H9 (cell line): ENCODE measurements at regions not wholly inside any gene's neighbourhood (a gene's known extent, or its start where the extent isn't known, plus 50 kb on each side); places are given as distances from the start of the nearest gene placed in this dataset.

ENCODE experiments used
- DNase-seq: peaks from one replicate; pipeline ENCODE4 v3.0.0-alpha.2; 2017
- H2AFZ ChIP-seq: one replicate; pipeline ENCODE4 v1.6.1; 2013; ENCODE audit warnings: mild to moderate bottlenecking, low read length, control low read depth, moderate library complexity
- H2AK5ac ChIP-seq: 2 replicates; pipeline ENCODE4 v1.6.1; 2013; ENCODE audit warnings: low read length, control low read depth, mixed read lengths; ENCODE audit not compliant: insufficient read length
- H2BK120ac ChIP-seq: one replicate; pipeline ENCODE4 v1.6.1; 2013; ENCODE audit warnings: low read depth, mild to moderate bottlenecking, low read length, control low read depth, inconsistent platforms; ENCODE audit not compliant: poor library complexity, severe bottlenecking
- H2BK12ac ChIP-seq: 2 replicates; pipeline ENCODE4 v1.6.1; 2013; ENCODE audit warnings: low read length, control low read depth, mixed read lengths, low read depth; ENCODE audit not compliant: insufficient read length
- H2BK15ac ChIP-seq: 2 replicates; pipeline ENCODE4 v1.6.1; 2013; ENCODE audit warnings: low read depth, low read length, control low read depth
- H2BK20ac ChIP-seq: one replicate; pipeline ENCODE4 v1.6.1; 2013; ENCODE audit warnings: low read depth, mild to moderate bottlenecking, low read length, control low read depth, inconsistent platforms; ENCODE audit not compliant: poor library complexity, severe bottlenecking
- H2BK5ac ChIP-seq: 2 replicates; pipeline ENCODE4 v1.6.1; 2013; ENCODE audit warnings: low read length, control low read depth, mixed read lengths; ENCODE audit not compliant: insufficient read length
- H3K14ac ChIP-seq: 2 replicates; pipeline ENCODE4 v1.6.1; 2013; ENCODE audit warnings: low read length, control low read depth; ENCODE audit not compliant: insufficient read depth
- H3K18ac ChIP-seq: 2 replicates; pipeline ENCODE4 v1.6.1; 2013; ENCODE audit warnings: low read depth, mild to moderate bottlenecking, mixed read lengths, low read length, control low read depth; ENCODE audit not compliant: insufficient read length
- H3K23ac ChIP-seq: 2 replicates; pipeline ENCODE4 v1.6.1; 2013; ENCODE audit warnings: low read length, control low read depth, mixed read lengths, low read depth; ENCODE audit not compliant: insufficient read length
- H3K23me2 ChIP-seq: 2 replicates; pipeline ENCODE4 v1.6.1; 2013; ENCODE audit warnings: low read depth, mild to moderate bottlenecking, mixed read lengths, low read length, control low read depth; ENCODE audit not compliant: insufficient read length, poor library complexity, severe bottlenecking
- H3K27ac ChIP-seq: 2 replicates; pipeline ENCODE4 v1.5.1; 2013; ENCODE audit warnings: low read length, control low read depth, mixed read lengths, low read depth; ENCODE audit not compliant: insufficient read length
- H3K27me3 ChIP-seq: 2 replicates; pipeline ENCODE4 v1.6.1; 2013; ENCODE audit warnings: low read length, control low read depth, inconsistent platforms; ENCODE audit not compliant: insufficient read depth
- H3K4ac ChIP-seq: 2 replicates; pipeline ENCODE4 v1.6.1; 2013; ENCODE audit warnings: low read depth, mild to moderate bottlenecking, control low read depth, inconsistent platforms, low read length, moderate library complexity
- H3K4me1 ChIP-seq: 2 replicates; pipeline ENCODE4 v1.6.1; 2013; ENCODE audit warnings: low read length, control low read depth, inconsistent platforms; ENCODE audit not compliant: insufficient read depth
- H3K4me2 ChIP-seq: 2 replicates; pipeline ENCODE4 v1.6.1; 2013; ENCODE audit warnings: low read length, control low read depth, mixed read lengths; ENCODE audit not compliant: insufficient read length, insufficient read depth
- H3K56ac ChIP-seq: 2 replicates; pipeline ENCODE4 v1.6.1; 2013; ENCODE audit warnings: low read depth, mild to moderate bottlenecking, mixed read lengths, low read length, control low read depth; ENCODE audit not compliant: insufficient read length
- H3K79me1 ChIP-seq: 2 replicates; pipeline ENCODE4 v1.6.1; 2013; ENCODE audit warnings: low read depth, mild to moderate bottlenecking, moderate library complexity, low read length, control low read depth, inconsistent platforms; ENCODE audit not compliant: insufficient read depth, poor library complexity, severe bottlenecking
- H3K79me2 ChIP-seq: 2 replicates; pipeline ENCODE4 v1.6.1; 2013; ENCODE audit warnings: low read length, control low read depth, inconsistent platforms; ENCODE audit not compliant: insufficient read depth
- H3K9ac ChIP-seq: 2 replicates; pipeline ENCODE4 v1.6.1; 2013; ENCODE audit warnings: low read length, control low read depth, mixed read lengths; ENCODE audit not compliant: insufficient read length; ENCODE audit errors: extremely low read depth
- H3K9me3 ChIP-seq: one replicate; pipeline ENCODE4 v1.6.1; 2013; ENCODE audit warnings: low read depth, low read length, inconsistent platforms; ENCODE audit not compliant: control insufficient read depth
- H3T11ph ChIP-seq: one replicate; pipeline ENCODE4 v1.6.1; 2013; ENCODE audit warnings: mild to moderate bottlenecking, low read length, control low read depth, inconsistent platforms
- H4K20me1 ChIP-seq: one replicate; pipeline ENCODE4 v1.6.1; 2013; ENCODE audit not compliant: control insufficient read depth, insufficient read length, insufficient read depth
- H4K5ac ChIP-seq: 2 replicates; pipeline ENCODE4 v1.6.1; 2013; ENCODE audit warnings: low read depth, mild to moderate bottlenecking, mixed read lengths, low read length, control low read depth; ENCODE audit not compliant: insufficient read length
- H4K8ac ChIP-seq: replicated peaks from 2 replicates; pipeline ENCODE4 v1.6.1; 2013; ENCODE audit warnings: low read length, control low read depth, mixed read lengths, low read depth; ENCODE audit not compliant: insufficient read length
- H4K91ac ChIP-seq: 2 replicates; pipeline ENCODE4 v1.6.1; 2013; ENCODE audit warnings: low read depth, mild to moderate bottlenecking, moderate library complexity, mixed read lengths, low read length, control low read depth; ENCODE audit not compliant: insufficient read length
- H3K27ac Mint-ChIP-seq, 3 experiments: 2 replicates in 2 of 3; 3 replicates in 1 of 3; pipeline ENCODE4 v1.8.0; 2020 to 2021; ENCODE audit warnings: mixed read lengths in 3 of 3, mild to moderate bottlenecking in 1 of 3, moderate library complexity in 1 of 3
- H3K27me3 Mint-ChIP-seq: 2 replicates; pipeline ENCODE4 v1.8.0; 2021; ENCODE audit warnings: low read depth, mild to moderate bottlenecking, moderate library complexity, mixed read lengths
- H3K36me3 Mint-ChIP-seq, 3 experiments: 2 replicates in 2 of 3; 3 replicates in 1 of 3; pipeline ENCODE4 v1.8.0; 2020 to 2021; ENCODE audit warnings: low read depth in 3 of 3, mixed read lengths in 3 of 3; ENCODE audit not compliant: insufficient read depth in 1 of 3
- H3K4me1 Mint-ChIP-seq, 2 experiments: 2 replicates each; pipeline ENCODE4 v1.8.0; 2020; ENCODE audit warnings: mixed read lengths in 2 of 2
- H3K4me3 Mint-ChIP-seq, 2 experiments: 2 replicates in 1 of 2; 3 replicates in 1 of 2; pipeline ENCODE4 v1.8.0; 2020 to 2021; ENCODE audit warnings: mild to moderate bottlenecking in 2 of 2, mixed read lengths in 2 of 2, moderate library complexity in 1 of 2
- H3K9me3 Mint-ChIP-seq, 2 experiments: 2 replicates in 1 of 2; 3 replicates in 1 of 2; pipeline ENCODE4 v1.8.0; 2020; ENCODE audit warnings: mild to moderate bottlenecking in 2 of 2, mixed read lengths in 2 of 2, moderate library complexity in 1 of 2
- WGBS: extraction: QIAGEN DNeasy Blood & Tissue Kit; methylation state at CpG from one replicate; pipeline ENCODE4 v1.1.7; 2013; ENCODE audit warnings: missing lambda C conversion rate, low lambda C conversion rate, mixed read lengths; ENCODE audit not compliant: insufficient read length; ENCODE audit errors: extremely low coverage; 5-methylcytosine and 5-hydroxymethylcytosine counted together
- TF ChIP-seq, protein P1 (sequence below): fragments of 200-600 bp; sonication (generic); conservative IDR thresholded peaks from 3 replicates; pipeline ENCODE4 v1.8.0; 2021; ENCODE audit warnings: antibody characterized with exemption, mild to moderate bottlenecking

DNA sequence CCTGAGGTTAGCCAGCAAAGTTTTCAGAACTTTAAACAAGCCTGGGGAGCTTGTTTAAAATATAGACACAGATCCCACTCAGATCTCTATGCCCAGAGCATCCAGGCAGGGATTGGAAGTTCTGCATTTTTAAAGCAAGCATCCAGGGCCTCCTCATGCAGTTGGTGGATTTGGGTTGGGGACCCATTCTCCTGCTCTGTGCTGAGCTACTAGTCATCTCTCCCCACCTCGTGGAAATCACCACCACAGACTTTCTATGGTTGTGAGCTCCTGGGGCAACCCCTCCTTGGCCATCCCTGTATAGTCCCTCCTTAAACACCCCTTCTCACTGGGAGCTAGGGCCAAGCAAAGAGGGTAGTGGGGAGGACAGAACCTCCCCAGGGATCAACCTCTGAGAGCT, 73.5 kb upstream of the CASZ1 start:
- no peaks in the 10 kb centered on the region for H3K36me3 Mint-ChIP-seq
- DNase-seq = no peak

More for the DNA sequence above, 73.5 kb upstream of the CASZ1 start:
- Histone ChIP-seq H3K79me1 (no peaks in the 10 kb centered on the region), H3K79me2 (no peaks in the 10 kb centered on the region), H3K27me3 (peaks cover 2% of the 10 kb centered on the region; the same call in 1 of the 2 replicates), H4K91ac (no peak overlapping the region), H3K18ac (no peak overlapping the region), H2BK20ac (no peak overlapping the region), H4K20me1 (no peaks in the 10 kb centered on the region), H3K4me2 (no peak overlapping the region), H3K9me3 (no peaks in the 10 kb centered on the region), H3K27ac (no peak overlapping the region), H2BK120ac (no peak overlapping the region), H3K23me2 (peaks cover 6% of the 10 kb centered on the region), H2AFZ (no peak overlapping the region), H4K5ac (no peak overlapping the region), H2AK5ac (no peak overlapping the region), H2BK5ac (no peak overlapping the region), H3K4me1 (no peaks in the 10 kb centered on the region), H2BK12ac (no peak overlapping the region), H3K56ac (no peak overlapping the region), H3K9ac (no peak overlapping the region), H3K23ac (no peak overlapping the region), H2BK15ac (no peak overlapping the region; the same call in 1 of the 2 replicates), H4K8ac (no peak overlapping the region), H3T11ph (no peak overlapping the region), H3K14ac (no peak overlapping the region), H3K4ac (no peak overlapping the region)
- H3K4me1 Mint-ChIP-seq = peaks cover 18 to 27% of the 10 kb centered on the region in 2 experiments
- no peak overlapping the region for H3K27ac Mint-ChIP-seq
- peaks cover 52% of the 10 kb centered on the region for H3K27me3 Mint-ChIP-seq
- H3K4me3 Mint-ChIP-seq = no peak overlapping the region
- no CpG with 5 or more reads among the region's 1 CpG for WGBS
- H3K9me3 Mint-ChIP-seq = no peaks in the 10 kb centered on the region; a peak in 1 of 5 replicates
- TF ChIP-seq, protein P1, sequence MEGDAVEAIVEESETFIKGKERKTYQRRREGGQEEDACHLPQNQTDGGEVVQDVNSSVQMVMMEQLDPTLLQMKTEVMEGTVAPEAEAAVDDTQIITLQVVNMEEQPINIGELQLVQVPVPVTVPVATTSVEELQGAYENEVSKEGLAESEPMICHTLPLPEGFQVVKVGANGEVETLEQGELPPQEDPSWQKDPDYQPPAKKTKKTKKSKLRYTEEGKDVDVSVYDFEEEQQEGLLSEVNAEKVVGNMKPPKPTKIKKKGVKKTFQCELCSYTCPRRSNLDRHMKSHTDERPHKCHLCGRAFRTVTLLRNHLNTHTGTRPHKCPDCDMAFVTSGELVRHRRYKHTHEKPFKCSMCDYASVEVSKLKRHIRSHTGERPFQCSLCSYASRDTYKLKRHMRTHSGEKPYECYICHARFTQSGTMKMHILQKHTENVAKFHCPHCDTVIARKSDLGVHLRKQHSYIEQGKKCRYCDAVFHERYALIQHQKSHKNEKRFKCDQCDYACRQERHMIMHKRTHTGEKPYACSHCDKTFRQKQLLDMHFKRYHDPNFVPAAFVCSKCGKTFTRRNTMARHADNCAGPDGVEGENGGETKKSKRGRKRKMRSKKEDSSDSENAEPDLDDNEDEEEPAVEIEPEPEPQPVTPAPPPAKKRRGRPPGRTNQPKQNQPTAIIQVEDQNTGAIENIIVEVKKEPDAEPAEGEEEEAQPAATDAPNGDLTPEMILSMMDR = no peak
